Skeletal muscle tissue (tissue), 3 donors: ENCODE measurements at regions not wholly inside any gene's neighbourhood (a gene's known extent, or its start where the extent isn't known, plus 50 kb on each side); places are given as distances from the start of the nearest gene placed in this dataset.
"Not testable (repeated sequence)": the region's sequence is repeated elsewhere in the genome, so short reads cannot be mapped to it uniquely, and the experiment has no call there.

ENCODE experiments used
- H3K27ac ChIP-seq: one replicate; pipeline ENCODE4 v1.7.0; 2013; ENCODE audit warnings: mild to moderate bottlenecking, low read depth, low read length, inconsistent platforms
- H3K27me3 ChIP-seq, 3 donors: one replicate each; pipeline ENCODE4 v1.7.0; 2013; ENCODE audit warnings: low read length in 3 of 3; ENCODE audit not compliant: control insufficient read depth in 3 of 3, insufficient read depth in 3 of 3
- H3K36me3 ChIP-seq, 3 donors: one replicate each; pipeline ENCODE4 v1.7.0; 2013; ENCODE audit warnings: low read length in 3 of 3; ENCODE audit not compliant: control insufficient read depth in 3 of 3, insufficient read depth in 3 of 3
- H3K4me1 ChIP-seq, 3 donors: one replicate each; pipeline ENCODE4 v1.7.0; 2013; ENCODE audit warnings: low read length in 3 of 3, mild to moderate bottlenecking in 3 of 3; ENCODE audit not compliant: control insufficient read depth in 3 of 3, insufficient read depth in 3 of 3
- H3K4me3 ChIP-seq, 3 donors: one replicate each; pipeline ENCODE4 v1.7.0; 2013; ENCODE audit warnings: low read length in 3 of 3
- H3K9ac ChIP-seq, 3 donors: one replicate each; pipeline ENCODE4 v1.7.0; 2013; ENCODE audit warnings: low read length in 3 of 3, mild to moderate bottlenecking in 3 of 3, moderate library complexity in 2 of 3, low read depth in 1 of 3
- H3K9me3 ChIP-seq, 3 donors: one replicate each; pipeline ENCODE4 v1.7.0; 2013; ENCODE audit warnings: low read length in 3 of 3; ENCODE audit not compliant: control insufficient read depth in 3 of 3
- donor health status: Osteomylitis.

DNA sequence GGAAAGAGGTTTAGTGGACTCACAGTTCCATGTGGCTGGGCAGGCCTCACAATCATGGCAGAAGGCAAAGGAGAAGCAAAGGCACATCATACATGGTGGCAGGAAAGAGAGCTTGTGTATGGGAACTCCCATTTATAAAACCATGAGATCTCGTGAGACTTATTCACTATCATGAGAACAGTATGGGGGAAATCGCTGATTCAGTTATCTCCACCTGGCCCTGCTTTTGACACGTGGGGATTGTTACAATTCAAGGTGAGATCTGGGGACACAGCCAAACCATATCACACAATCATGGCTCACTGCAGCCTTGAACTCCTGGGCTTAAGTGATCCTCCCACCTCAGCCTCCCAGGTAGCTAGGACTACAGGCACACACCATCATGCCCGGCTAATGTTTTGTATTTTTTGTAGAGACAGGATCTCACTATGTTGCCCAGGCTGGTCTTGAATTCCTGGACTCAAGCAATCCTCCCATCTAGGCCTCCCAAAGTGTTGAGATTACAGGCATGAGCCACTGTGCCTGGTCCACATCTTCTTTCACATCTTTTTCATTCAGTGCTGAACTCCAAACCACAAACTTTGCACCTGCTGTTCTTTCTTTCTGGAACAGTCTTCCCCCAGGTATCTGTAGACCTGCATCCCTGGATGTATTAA, 194.2 kb downstream of the ZFP64 start:
- H3K9me3 ChIP-seq, H3K27me3 ChIP-seq, H3K27ac ChIP-seq, H3K36me3 ChIP-seq, H3K4me3 ChIP-seq, H3K9ac ChIP-seq, H3K4me1 ChIP-seq: not testable (repeated sequence)

- Histone ChIP-seq H3K9me3 (peaks cover 0 to 2% (median 0%) of the 10 kb centered on the region in 3 donors), H3K4me3 (no peak overlapping the region), H3K4me1 (peaks cover 0 to 2% (median 0%) of the 10 kb centered on the region in 3 donors), H3K36me3 (no peaks in the 10 kb centered on the region), H3K9ac (no peak overlapping the region), H3K27ac (no peak overlapping the region), H3K27me3 (no peaks in the 10 kb centered on the region)
These were observed 193.2 kb upstream of the SALL4 start for GRCh38 chr20:51995551-51995951.

- Histone ChIP-seq H3K27ac (no peak overlapping the region), H3K4me1 (peaks cover 0 to 2% (median 0%) of the 10 kb centered on the region in 3 donors), H3K36me3 (no peaks in the 10 kb centered on the region), H3K27me3 (no peaks in the 10 kb centered on the region), H3K4me3 (no peak overlapping the region), H3K9ac (no peak overlapping the region), H3K9me3 (peaks cover 0 to 2% (median 0%) of the 10 kb centered on the region in 3 donors)
These were observed 192.6 kb upstream of the SALL4 start for GRCh38 chr20:51994751-51995417.

DNA sequence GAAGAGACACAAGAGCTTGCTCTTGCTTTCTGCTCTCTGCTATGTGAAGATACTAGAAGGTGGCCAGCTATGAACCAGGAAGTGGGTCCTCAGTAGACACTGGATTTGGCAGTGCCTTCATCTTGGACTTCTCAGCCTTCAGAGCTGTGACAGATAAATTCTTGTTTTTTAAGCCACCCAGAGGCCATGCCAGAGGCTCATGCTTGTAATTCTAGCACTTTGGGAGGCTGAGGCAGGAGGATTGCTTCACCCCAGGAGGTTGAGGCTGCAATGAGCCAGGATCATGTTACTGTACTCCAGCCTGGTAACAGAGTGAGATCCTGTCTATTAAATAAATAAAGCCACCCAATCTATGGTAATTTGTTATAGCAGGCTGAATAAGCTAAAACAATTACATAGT, 185.5 kb upstream of the SALL4 start:
- no peaks in the 10 kb centered on the region for H3K4me1 ChIP-seq
- H3K27me3 ChIP-seq: no peaks in the 10 kb centered on the region
- no peak overlapping the region for H3K27ac ChIP-seq
- H3K4me3 ChIP-seq: no peak overlapping the region
- no peak overlapping the region for H3K9ac ChIP-seq
- no peaks in the 10 kb centered on the region for H3K36me3 ChIP-seq
- no peaks in the 10 kb centered on the region for H3K9me3 ChIP-seq

- H3K27ac ChIP-seq: peak overlapping the region; percentile 3
- no peak overlapping the region for H3K4me3 ChIP-seq
- no peaks in the 10 kb centered on the region for H3K4me1 ChIP-seq
- no peaks in the 10 kb centered on the region for H3K27me3 ChIP-seq
- no peaks in the 10 kb centered on the region for H3K9me3 ChIP-seq
- H3K36me3 ChIP-seq: no peaks in the 10 kb centered on the region
- H3K9ac ChIP-seq: no peak overlapping the region
These were observed 182.7 kb upstream of the SALL4 start for GRCh38 chr20:51985013-51985415.

DNA sequence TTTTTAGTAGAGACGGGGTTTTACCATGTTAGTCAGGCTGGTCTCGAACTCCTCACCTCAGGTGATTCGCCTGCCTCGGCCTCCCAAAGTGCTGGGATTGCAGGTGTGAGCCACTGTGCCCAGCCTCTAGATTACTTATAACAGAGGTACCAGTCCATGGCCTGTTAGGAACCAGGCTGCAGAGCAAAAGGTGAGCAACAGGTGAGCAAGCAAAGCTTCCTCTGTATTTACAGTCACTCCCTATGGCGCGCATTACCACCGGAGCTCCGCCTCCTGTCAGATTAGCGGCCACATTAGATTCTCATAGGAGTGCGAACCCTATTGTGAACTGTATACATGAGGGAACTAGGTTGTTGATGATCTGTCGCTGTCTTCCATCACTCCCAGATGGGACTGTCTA, 178.0 kb upstream of the SALL4 start:
- Histone ChIP-seq H3K9ac (no peak overlapping the region), H3K27ac (no peak overlapping the region), H3K4me1 (no peaks in the 10 kb centered on the region), H3K36me3 (no peaks in the 10 kb centered on the region), H3K9me3 (no peaks in the 10 kb centered on the region), H3K27me3 (no peaks in the 10 kb centered on the region), H3K4me3 (no peak overlapping the region)

DNA sequence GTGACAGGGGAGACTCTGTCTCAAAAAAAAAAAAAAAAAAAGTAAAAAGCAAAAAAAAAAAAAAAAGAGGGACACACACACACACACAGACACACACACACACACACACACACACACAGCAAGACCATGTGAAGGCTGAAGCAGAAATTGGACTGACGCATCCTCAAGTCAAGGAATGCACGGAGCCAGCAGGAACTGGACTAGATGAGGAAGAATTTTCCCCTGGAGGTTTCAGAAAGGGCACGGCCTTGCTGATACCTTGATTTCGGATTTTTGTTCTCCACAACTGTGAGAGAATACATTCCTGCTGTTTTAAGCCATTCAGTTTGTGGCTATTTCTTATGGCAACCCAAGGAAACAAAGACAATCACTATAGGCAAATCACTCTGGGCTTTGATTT, 176.9 kb upstream of the SALL4 start:
- Histone ChIP-seq H3K4me1 (no peaks in the 10 kb centered on the region), H3K9ac (no peak overlapping the region), H3K9me3 (no peaks in the 10 kb centered on the region), H3K36me3 (no peaks in the 10 kb centered on the region), H3K4me3 (no peak overlapping the region), H3K27me3 (no peaks in the 10 kb centered on the region), H3K27ac (no peak overlapping the region)

DNA sequence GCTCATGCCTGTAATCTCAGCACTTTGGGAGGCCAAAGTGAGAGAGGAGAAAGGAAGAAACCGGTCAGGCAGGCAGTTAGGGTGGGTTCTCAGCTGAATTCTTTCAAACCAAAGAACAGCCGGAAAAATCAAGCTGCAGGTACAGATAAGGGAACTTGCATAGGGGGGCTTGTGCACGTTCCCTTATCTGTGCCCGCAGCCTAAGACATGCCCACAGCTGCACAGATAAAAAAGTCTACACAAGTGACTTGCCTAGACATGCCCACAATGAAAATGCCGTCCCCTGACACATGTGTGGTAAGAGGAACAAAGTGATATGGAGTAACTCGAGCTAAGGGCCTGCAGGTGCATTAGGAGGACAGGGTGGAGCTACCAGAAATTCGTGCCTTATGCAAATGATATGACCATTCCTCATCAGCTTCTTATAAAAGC, 175.8 kb upstream of the SALL4 start:
- Histone ChIP-seq H3K36me3 (no peaks in the 10 kb centered on the region), H3K9me3 (no peaks in the 10 kb centered on the region), H3K4me1 (no peaks in the 10 kb centered on the region), H3K4me3 (no peak overlapping the region), H3K9ac (no peak overlapping the region), H3K27me3 (no peaks in the 10 kb centered on the region), H3K27ac (no peak overlapping the region)

GRCh38 chr20:51972056-51972455, 169.7 kb upstream of the SALL4 start:
- H3K27ac ChIP-seq: no peak overlapping the region
- no peaks in the 10 kb centered on the region for H3K9me3 ChIP-seq
- H3K9ac ChIP-seq: no peak overlapping the region
- H3K4me3 ChIP-seq: no peak overlapping the region
- no peaks in the 10 kb centered on the region for H3K4me1 ChIP-seq
- no peaks in the 10 kb centered on the region for H3K27me3 ChIP-seq
- no peaks in the 10 kb centered on the region for H3K36me3 ChIP-seq

DNA sequence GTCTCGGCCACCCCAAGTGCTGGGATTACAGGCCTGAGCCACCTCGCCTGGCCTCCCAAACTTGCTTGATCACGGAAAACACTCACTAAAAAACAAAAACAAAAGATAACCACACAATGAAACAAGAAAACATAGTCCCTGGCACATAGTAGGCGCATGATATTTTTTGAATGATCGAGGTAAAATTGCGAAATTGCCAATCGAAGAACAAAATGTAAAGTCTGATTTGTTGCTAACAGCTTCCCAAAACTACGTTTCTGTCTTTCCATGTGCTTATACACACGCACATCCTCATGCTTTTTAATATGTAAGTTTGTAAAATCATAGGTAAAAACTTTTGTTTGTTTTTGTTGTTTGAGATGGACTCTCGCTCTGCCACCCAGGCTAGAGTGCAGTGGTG, 168.5 kb upstream of the SALL4 start:
- Histone ChIP-seq H3K9me3 (no peaks in the 10 kb centered on the region), H3K4me1 (no peaks in the 10 kb centered on the region), H3K27ac (no peak overlapping the region), H3K4me3 (no peak overlapping the region), H3K36me3 (no peaks in the 10 kb centered on the region), H3K9ac (no peak overlapping the region), H3K27me3 (no peaks in the 10 kb centered on the region)
